ENCODE measurements at regions not wholly inside any gene's neighbourhood (a gene's known extent, or its start where the extent isn't known, plus 50 kb on each side); places are given as distances from the start of the nearest gene placed in this dataset.

- H3K4me3 ChIP-seq (ENCODE audit: low read depth, low read length): no peak overlapping the region
- DNase-seq (ENCODE audit: low read depth): no peak
- TF ChIP-seq CTCF (conservative IDR thresholded peaks at IDR 0.05; ENCODE audit: low read depth, low read length): no peak
These were observed 82.9 kb upstream of the DYNLRB2 start for GRCh38 chr16:80457871-80458270.

- H3K4me3 ChIP-seq (ENCODE audit: low read depth, low read length): no peak overlapping the region
- no peak for TF ChIP-seq CTCF (conservative IDR thresholded peaks at IDR 0.05; ENCODE audit: low read depth, low read length)
- DNase-seq (ENCODE audit: low read depth): no peak
These were observed 86.0 kb upstream of the DYNLRB2 start for GRCh38 chr16:80454802-80455201.

GRCh38 chr16:80449392-80449791 is 91.4 kb upstream of the DYNLRB2 start:
- no peak for DNase-seq (ENCODE audit: low read depth)
- no peak overlapping the region for H3K4me3 ChIP-seq (ENCODE audit: low read depth, low read length)
- no peak for TF ChIP-seq CTCF (conservative IDR thresholded peaks at IDR 0.05; ENCODE audit: low read depth, low read length)

GRCh38 chr16:80447241-80447640 is 93.6 kb upstream of the DYNLRB2 start:
- H3K4me3 ChIP-seq (ENCODE audit: low read depth, low read length): no peak overlapping the region
- TF ChIP-seq CTCF (conservative IDR thresholded peaks at IDR 0.05; ENCODE audit: low read depth, low read length): no peak
- no peak for DNase-seq (ENCODE audit: low read depth)

- H3K4me3 ChIP-seq (ENCODE audit: low read depth, low read length): no peak overlapping the region
- no peak for TF ChIP-seq CTCF (conservative IDR thresholded peaks at IDR 0.05; ENCODE audit: low read depth, low read length)
- DNase-seq (ENCODE audit: low read depth): no peak
These were observed 98.0 kb upstream of the DYNLRB2 start for GRCh38 chr16:80442779-80443178.

GRCh38 chr16:80441935-80442334 is 98.9 kb upstream of the DYNLRB2 start:
- H3K4me3 ChIP-seq (ENCODE audit: low read depth, low read length): no peak overlapping the region
- no peak for DNase-seq (ENCODE audit: low read depth)
- TF ChIP-seq CTCF (conservative IDR thresholded peaks at IDR 0.05; ENCODE audit: low read depth, low read length): no peak

- H3K4me3 ChIP-seq (ENCODE audit: low read depth, low read length): no peak overlapping the region
- no peak for DNase-seq (ENCODE audit: low read depth)
- TF ChIP-seq CTCF (conservative IDR thresholded peaks at IDR 0.05; ENCODE audit: low read depth, low read length): no peak
These were observed 100.1 kb upstream of the DYNLRB2 start for GRCh38 chr16:80440667-80441066.
